ENCODE measurements at regions not wholly inside any gene's neighbourhood (a gene's known extent, or its start where the extent isn't known, plus 50 kb on each side); places are given as distances from the start of the nearest gene placed in this dataset.

DNA sequence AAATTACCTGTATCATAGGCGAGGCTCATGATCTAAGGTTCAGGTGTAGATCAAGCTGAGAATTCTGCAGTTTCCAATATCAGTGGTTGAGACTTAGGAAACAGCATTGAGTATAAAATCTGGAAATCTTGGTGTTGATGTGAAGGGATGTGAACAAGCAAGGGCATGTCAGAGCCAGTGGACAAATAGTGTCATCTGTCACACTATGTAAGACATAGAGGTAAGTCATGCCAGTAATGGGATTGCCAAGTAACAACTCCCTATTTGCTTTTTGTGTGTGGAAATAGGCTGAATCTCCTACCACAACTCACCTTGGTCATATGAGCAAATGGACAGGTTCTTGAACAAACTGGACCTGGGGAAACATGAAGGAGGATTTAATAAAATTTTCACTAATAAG lies 334.5 kb upstream of the EMCN start:
- intact Hi-C loops (cut with DNase I; ENCODE audit: low total_unique reads) = no loop called here
- Histone ChIP-seq H3K4me3 (no peak overlapping the region), H3K27me3 (no peaks in the 10 kb centered on the region), H3K36me3 (no peaks in the 10 kb centered on the region), H3K27ac (no peak overlapping the region), H3K4me1 (no peaks in the 10 kb centered on the region), H3K9me3 (no peaks in the 10 kb centered on the region)
- no peak for DNase-seq (ENCODE audit: low spot score in 2 of 2)
- TF ChIP-seq POLR2AphosphoS5 (IDR thresholded peaks at IDR 0.05) (no peak), POLR2A (IDR thresholded peaks at IDR 0.05) (no peak)
- TF ChIP-seq, protein P1, sequence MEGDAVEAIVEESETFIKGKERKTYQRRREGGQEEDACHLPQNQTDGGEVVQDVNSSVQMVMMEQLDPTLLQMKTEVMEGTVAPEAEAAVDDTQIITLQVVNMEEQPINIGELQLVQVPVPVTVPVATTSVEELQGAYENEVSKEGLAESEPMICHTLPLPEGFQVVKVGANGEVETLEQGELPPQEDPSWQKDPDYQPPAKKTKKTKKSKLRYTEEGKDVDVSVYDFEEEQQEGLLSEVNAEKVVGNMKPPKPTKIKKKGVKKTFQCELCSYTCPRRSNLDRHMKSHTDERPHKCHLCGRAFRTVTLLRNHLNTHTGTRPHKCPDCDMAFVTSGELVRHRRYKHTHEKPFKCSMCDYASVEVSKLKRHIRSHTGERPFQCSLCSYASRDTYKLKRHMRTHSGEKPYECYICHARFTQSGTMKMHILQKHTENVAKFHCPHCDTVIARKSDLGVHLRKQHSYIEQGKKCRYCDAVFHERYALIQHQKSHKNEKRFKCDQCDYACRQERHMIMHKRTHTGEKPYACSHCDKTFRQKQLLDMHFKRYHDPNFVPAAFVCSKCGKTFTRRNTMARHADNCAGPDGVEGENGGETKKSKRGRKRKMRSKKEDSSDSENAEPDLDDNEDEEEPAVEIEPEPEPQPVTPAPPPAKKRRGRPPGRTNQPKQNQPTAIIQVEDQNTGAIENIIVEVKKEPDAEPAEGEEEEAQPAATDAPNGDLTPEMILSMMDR (IDR thresholded peaks at IDR 0.05) = no peak

DNA sequence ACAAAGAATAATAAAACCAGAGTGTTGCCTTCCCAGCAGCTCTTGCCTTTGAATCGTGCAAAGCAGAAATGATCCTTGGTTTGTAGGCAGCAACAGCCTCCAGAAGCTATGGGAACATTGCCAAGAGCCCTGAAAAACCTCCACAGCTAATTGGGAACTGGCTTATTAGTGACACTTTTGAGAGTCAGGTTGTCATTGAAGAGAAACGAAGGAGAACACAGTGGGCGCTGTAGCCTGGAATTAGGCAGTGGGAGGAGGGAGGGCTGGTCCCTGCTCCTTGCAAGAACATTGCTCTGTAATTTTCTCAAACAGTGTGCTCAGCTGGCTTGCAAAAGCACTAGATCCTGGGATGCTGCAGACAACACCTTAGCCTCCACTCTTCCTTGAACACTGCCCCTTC lies 331.5 kb upstream of the EMCN start:
- intact Hi-C loops (cut with DNase I; ENCODE audit: low total_unique reads) = no loop called here
- no peak for DNase-seq (ENCODE audit: low spot score in 2 of 2)

DNA sequence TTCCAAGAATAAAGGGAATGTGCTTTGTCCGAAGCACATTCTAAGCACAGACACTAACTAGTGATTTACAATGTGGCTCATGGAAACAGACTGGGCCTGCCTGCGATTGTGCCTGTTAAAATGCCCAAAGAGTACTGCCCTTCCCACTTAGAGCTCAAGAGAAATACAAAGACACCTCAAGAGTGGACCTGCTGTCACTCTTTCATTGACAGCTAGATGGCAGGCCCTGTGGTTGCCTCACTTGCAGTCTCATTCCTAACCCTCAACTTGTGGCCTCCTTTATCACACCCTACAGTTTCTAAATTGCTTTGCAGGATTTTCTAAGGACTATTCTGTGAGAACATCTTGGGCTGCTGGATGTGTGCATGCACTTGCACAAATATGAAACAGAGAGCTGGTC lies 331.0 kb upstream of the EMCN start:
- Histone ChIP-seq H3K4me3 (no peak overlapping the region), H3K27ac (no peak overlapping the region), H3K36me3 (no peaks in the 10 kb centered on the region), H3K27me3 (no peaks in the 10 kb centered on the region), H3K4me1 (no peaks in the 10 kb centered on the region), H3K9me3 (no peaks in the 10 kb centered on the region)
- TF ChIP-seq, protein P1 (IDR thresholded peaks at IDR 0.05) = no peak
- TF ChIP-seq POLR2AphosphoS5 (IDR thresholded peaks at IDR 0.05) = no peak
- no peak for TF ChIP-seq POLR2A (IDR thresholded peaks at IDR 0.05)
- no peak for DNase-seq (ENCODE audit: low spot score in 2 of 2)
- intact Hi-C loops (cut with DNase I; ENCODE audit: low total_unique reads) = no loop called here

More for the DNA sequence above, 331.5 kb upstream of the EMCN start:
- no peak overlapping the region for H3K4me3 ChIP-seq
- no peaks in the 10 kb centered on the region for H3K27me3 ChIP-seq
- no peak for TF ChIP-seq POLR2A (IDR thresholded peaks at IDR 0.05)
- TF ChIP-seq, protein P1 (IDR thresholded peaks at IDR 0.05) = no peak
- no peak for TF ChIP-seq POLR2AphosphoS5 (IDR thresholded peaks at IDR 0.05)
- no peaks in the 10 kb centered on the region for H3K9me3 ChIP-seq
- H3K36me3 ChIP-seq = no peaks in the 10 kb centered on the region
- H3K27ac ChIP-seq = no peak overlapping the region
- H3K4me1 ChIP-seq = no peaks in the 10 kb centered on the region

DNA sequence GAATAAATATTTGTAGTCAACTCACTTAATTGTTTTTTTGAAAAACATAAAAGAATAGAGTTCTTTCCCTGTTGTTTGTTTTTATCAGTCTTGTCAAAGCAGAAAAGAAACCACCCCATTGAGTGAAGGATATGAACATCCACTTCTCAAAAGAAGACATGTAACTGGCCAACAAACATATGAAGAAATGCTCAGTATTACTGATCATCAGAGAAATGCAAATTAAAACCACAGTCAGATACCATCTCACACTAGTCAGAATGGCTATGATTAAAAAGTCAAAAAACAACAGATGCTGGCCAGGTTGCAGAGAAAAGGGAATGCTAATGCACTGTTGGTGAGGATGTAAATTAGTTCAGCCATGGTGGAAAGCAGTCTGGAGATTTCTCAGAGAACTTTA lies 326.1 kb upstream of the EMCN start:
- H3K27ac ChIP-seq = no peak overlapping the region
- H3K36me3 ChIP-seq = no peaks in the 10 kb centered on the region
- intact Hi-C loops (cut with DNase I; ENCODE audit: low total_unique reads) = no loop called here
- no peak for TF ChIP-seq POLR2A (IDR thresholded peaks at IDR 0.05)
- TF ChIP-seq, protein P1 (IDR thresholded peaks at IDR 0.05) = no peak
- TF ChIP-seq POLR2AphosphoS5 (IDR thresholded peaks at IDR 0.05) = no peak
- H3K4me1 ChIP-seq = no peaks in the 10 kb centered on the region
- no peaks in the 10 kb centered on the region for H3K27me3 ChIP-seq
- DNase-seq (ENCODE audit: low spot score in 2 of 2) = no peak
- H3K9me3 ChIP-seq = no peaks in the 10 kb centered on the region
- no peak overlapping the region for H3K4me3 ChIP-seq

DNA sequence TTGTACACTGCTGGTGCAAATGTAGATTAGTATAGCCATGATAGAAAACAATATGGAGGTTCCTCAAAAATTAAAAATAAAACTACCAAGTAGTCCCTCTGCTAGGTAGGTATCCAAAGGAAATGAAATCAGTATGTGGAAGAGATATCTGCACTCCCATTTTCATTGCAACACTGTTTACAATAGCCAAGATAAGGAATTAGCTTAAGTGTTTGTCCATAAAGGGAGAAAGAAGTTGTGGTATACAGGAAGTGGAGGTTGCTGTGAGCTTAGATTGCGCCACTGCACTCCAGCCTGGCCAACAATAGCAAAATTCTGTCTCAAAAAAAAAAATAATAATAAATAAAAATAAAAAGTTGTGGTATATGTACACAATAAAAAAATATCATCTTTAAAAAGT lies 325.0 kb upstream of the EMCN start:
- intact Hi-C loops (cut with DNase I; ENCODE audit: low total_unique reads) = no loop called here
- no peaks in the 10 kb centered on the region for H3K36me3 ChIP-seq
- H3K9me3 ChIP-seq = no peaks in the 10 kb centered on the region
- TF ChIP-seq POLR2AphosphoS5 (IDR thresholded peaks at IDR 0.05) (no peak), POLR2A (IDR thresholded peaks at IDR 0.05) (no peak)
- TF ChIP-seq, protein P1 (IDR thresholded peaks at IDR 0.05) = no peak
- no peaks in the 10 kb centered on the region for H3K27me3 ChIP-seq
- no peaks in the 10 kb centered on the region for H3K4me1 ChIP-seq
- no peak for DNase-seq (ENCODE audit: low spot score in 2 of 2)
- H3K27ac ChIP-seq = no peak overlapping the region
- no peak overlapping the region for H3K4me3 ChIP-seq

Measured in breast epithelium (tissue), 4 donors.